ENCODE measurements at regions not wholly inside any gene's neighbourhood (a gene's known extent, or its start where the extent isn't known, plus 50 kb on each side); places are given as distances from the start of the nearest gene placed in this dataset.

- no peaks in the 10 kb centered on the region for H3K9me3 Mint-ChIP-seq (ENCODE audit: insufficient read depth)
- H3K4me1 Mint-ChIP-seq (ENCODE audit: low read depth) = no peaks in the 10 kb centered on the region
- H3K36me3 Mint-ChIP-seq (ENCODE audit: low read depth) = no peaks in the 10 kb centered on the region
- ChIA-PET POLR2A (no interaction called here), CTCF (no interaction called here)
- H3K27me3 Mint-ChIP-seq (ENCODE audit: low read depth) = peaks cover 2% of the 10 kb centered on the region
- ATAC-seq = no peak
- no peak overlapping the region for H3K4me3 Mint-ChIP-seq
- H3K27ac Mint-ChIP-seq = no peak overlapping the region
- DNase-seq = no peak
These were observed 616.6 kb downstream of the CCER1 start for GRCh38 chr12:90338365-90338764.

GRCh38 chr12:90337018-90337417 lies 618.0 kb downstream of the CCER1 start:
- Mint-ChIP-seq H3K9me3 (ENCODE audit: insufficient read depth) (no peaks in the 10 kb centered on the region), H3K4me1 (ENCODE audit: low read depth) (no peaks in the 10 kb centered on the region), H3K4me3 (no peak overlapping the region), H3K27me3 (ENCODE audit: low read depth) (peaks cover 2% of the 10 kb centered on the region), H3K36me3 (ENCODE audit: low read depth) (no peaks in the 10 kb centered on the region), H3K27ac (no peak overlapping the region)
- ChIA-PET CTCF (no interaction called here), POLR2A (no interaction called here)
- no peak for ATAC-seq
- no peak for DNase-seq

- DNase-seq (no peak), ATAC-seq (no peak)
These were observed 619.4 kb downstream of the CCER1 start for GRCh38 chr12:90335566-90335965.

GRCh38 chr12:90333939-90334338 lies 621.0 kb downstream of the CCER1 start:
- Mint-ChIP-seq H3K27ac (no peak overlapping the region), H3K27me3 (ENCODE audit: low read depth) (peaks cover 2% of the 10 kb centered on the region), H3K36me3 (ENCODE audit: low read depth) (no peaks in the 10 kb centered on the region), H3K9me3 (ENCODE audit: insufficient read depth) (no peaks in the 10 kb centered on the region), H3K4me3 (no peak overlapping the region), H3K4me1 (ENCODE audit: low read depth) (no peaks in the 10 kb centered on the region)
- DNase-seq = no peak
- POLR2A ChIA-PET = no interaction called here
- no peak for ATAC-seq
- CTCF ChIA-PET = no interaction called here

More at GRCh38 chr12:90335566-90335965, 619.4 kb downstream of the CCER1 start:
- Mint-ChIP-seq H3K27ac (no peak overlapping the region), H3K4me3 (no peak overlapping the region), H3K4me1 (ENCODE audit: low read depth) (no peaks in the 10 kb centered on the region), H3K9me3 (ENCODE audit: insufficient read depth) (no peaks in the 10 kb centered on the region), H3K36me3 (ENCODE audit: low read depth) (no peaks in the 10 kb centered on the region), H3K27me3 (ENCODE audit: low read depth) (peaks cover 2% of the 10 kb centered on the region)
- CTCF ChIA-PET = no interaction called here
- POLR2A ChIA-PET = no interaction called here

GRCh38 chr12:90333424-90333823 lies 621.6 kb downstream of the CCER1 start:
- H3K4me1 Mint-ChIP-seq (ENCODE audit: low read depth) = no peaks in the 10 kb centered on the region
- H3K27me3 Mint-ChIP-seq (ENCODE audit: low read depth) = no peaks in the 10 kb centered on the region
- H3K9me3 Mint-ChIP-seq (ENCODE audit: insufficient read depth) = no peaks in the 10 kb centered on the region
- CTCF ChIA-PET = no interaction called here
- no peaks in the 10 kb centered on the region for H3K36me3 Mint-ChIP-seq (ENCODE audit: low read depth)
- ATAC-seq (no peak), DNase-seq (no peak)
- H3K27ac Mint-ChIP-seq = no peak overlapping the region
- H3K4me3 Mint-ChIP-seq = no peak overlapping the region
- POLR2A ChIA-PET = no interaction called here

- no peaks in the 10 kb centered on the region for H3K9me3 Mint-ChIP-seq (ENCODE audit: insufficient read depth)
- H3K27ac Mint-ChIP-seq = no peak overlapping the region
- H3K4me1 Mint-ChIP-seq (ENCODE audit: low read depth) = no peaks in the 10 kb centered on the region
- no peak for DNase-seq
- CTCF ChIA-PET = no interaction called here
- no peak overlapping the region for H3K4me3 Mint-ChIP-seq
- no peaks in the 10 kb centered on the region for H3K36me3 Mint-ChIP-seq (ENCODE audit: low read depth)
- POLR2A ChIA-PET = no interaction called here
- ATAC-seq = no peak
- no peaks in the 10 kb centered on the region for H3K27me3 Mint-ChIP-seq (ENCODE audit: low read depth)
These were observed 623.2 kb downstream of the CCER1 start for GRCh38 chr12:90331821-90332220.

- Mint-ChIP-seq H3K27ac (no peak overlapping the region), H3K27me3 (ENCODE audit: low read depth) (no peaks in the 10 kb centered on the region), H3K4me3 (no peak overlapping the region), H3K9me3 (ENCODE audit: insufficient read depth) (no peaks in the 10 kb centered on the region), H3K36me3 (ENCODE audit: low read depth) (no peaks in the 10 kb centered on the region), H3K4me1 (ENCODE audit: low read depth) (no peaks in the 10 kb centered on the region)
- POLR2A ChIA-PET = no interaction called here
- CTCF ChIA-PET = no interaction called here
- no peak for DNase-seq
- no peak for ATAC-seq
These were observed 622.6 kb upstream of the ATP2B1 start for GRCh38 chr12:90331262-90331661.

GRCh38 chr12:90327793-90328743 lies 619.4 kb upstream of the ATP2B1 start:
- no peaks in the 10 kb centered on the region for H3K36me3 Mint-ChIP-seq (ENCODE audit: low read depth)
- ChIA-PET CTCF (no interaction called here), POLR2A (no interaction called here)
- H3K4me3 Mint-ChIP-seq = no peak overlapping the region
- DNase-seq (no peak), ATAC-seq (no peak)
- no peaks in the 10 kb centered on the region for H3K4me1 Mint-ChIP-seq (ENCODE audit: low read depth)
- no peak overlapping the region for H3K27ac Mint-ChIP-seq
- no peaks in the 10 kb centered on the region for H3K9me3 Mint-ChIP-seq (ENCODE audit: insufficient read depth)
- H3K27me3 Mint-ChIP-seq (ENCODE audit: low read depth) = no peaks in the 10 kb centered on the region

GRCh38 chr12:90323217-90323616 lies 614.6 kb upstream of the ATP2B1 start:
- H3K27ac Mint-ChIP-seq = no peak overlapping the region

GRCh38 chr12:90322006-90322405 lies 613.4 kb upstream of the ATP2B1 start:
- CTCF ChIA-PET = no interaction called here
- Mint-ChIP-seq H3K27ac (no peak overlapping the region), H3K9me3 (ENCODE audit: insufficient read depth) (no peaks in the 10 kb centered on the region), H3K36me3 (ENCODE audit: low read depth) (no peaks in the 10 kb centered on the region), H3K4me1 (ENCODE audit: low read depth) (no peaks in the 10 kb centered on the region), H3K27me3 (ENCODE audit: low read depth) (peaks cover 2% of the 10 kb centered on the region), H3K4me3 (no peak overlapping the region)
- POLR2A ChIA-PET = no interaction called here
- ATAC-seq (no peak), DNase-seq (no peak)

More at GRCh38 chr12:90323217-90323616, 614.6 kb upstream of the ATP2B1 start:
- DNase-seq (no peak), ATAC-seq (no peak)
- no peaks in the 10 kb centered on the region for H3K9me3 Mint-ChIP-seq (ENCODE audit: insufficient read depth)
- no peaks in the 10 kb centered on the region for H3K4me1 Mint-ChIP-seq (ENCODE audit: low read depth)
- no peak overlapping the region for H3K4me3 Mint-ChIP-seq
- H3K36me3 Mint-ChIP-seq (ENCODE audit: low read depth) = no peaks in the 10 kb centered on the region
- CTCF ChIA-PET = no interaction called here
- POLR2A ChIA-PET = no interaction called here
- H3K27me3 Mint-ChIP-seq (ENCODE audit: low read depth) = peaks cover 2% of the 10 kb centered on the region

GRCh38 chr12:90321369-90321768 lies 612.7 kb upstream of the ATP2B1 start:
- ATAC-seq (no peak), DNase-seq (no peak)
- Mint-ChIP-seq H3K4me3 (no peak overlapping the region), H3K4me1 (ENCODE audit: low read depth) (no peaks in the 10 kb centered on the region), H3K9me3 (ENCODE audit: insufficient read depth) (no peaks in the 10 kb centered on the region), H3K27me3 (ENCODE audit: low read depth) (peaks cover 3% of the 10 kb centered on the region), H3K27ac (no peak overlapping the region), H3K36me3 (ENCODE audit: low read depth) (no peaks in the 10 kb centered on the region)
- POLR2A ChIA-PET = no interaction called here
- CTCF ChIA-PET = no interaction called here

GRCh38 chr12:90311561-90311960 lies 602.9 kb upstream of the ATP2B1 start:
- peaks cover 5% of the 10 kb centered on the region for H3K27me3 Mint-ChIP-seq (ENCODE audit: low read depth)
- ChIA-PET CTCF (no interaction called here), POLR2A (no interaction called here)
- H3K9me3 Mint-ChIP-seq (ENCODE audit: insufficient read depth) = no peaks in the 10 kb centered on the region
- no peak for ATAC-seq
- H3K36me3 Mint-ChIP-seq (ENCODE audit: low read depth) = no peaks in the 10 kb centered on the region
- no peak overlapping the region for H3K27ac Mint-ChIP-seq
- DNase-seq = no peak
- no peak overlapping the region for H3K4me3 Mint-ChIP-seq
- H3K4me1 Mint-ChIP-seq (ENCODE audit: low read depth) = no peaks in the 10 kb centered on the region

GRCh38 chr12:90305379-90305778 lies 596.7 kb upstream of the ATP2B1 start:
- DNase-seq = no peak
- no peak for ATAC-seq
- H3K36me3 Mint-ChIP-seq (ENCODE audit: low read depth) = no peaks in the 10 kb centered on the region
- no peak overlapping the region for H3K4me3 Mint-ChIP-seq
- CTCF ChIA-PET = no interaction called here
- H3K9me3 Mint-ChIP-seq (ENCODE audit: insufficient read depth) = no peaks in the 10 kb centered on the region
- no peaks in the 10 kb centered on the region for H3K4me1 Mint-ChIP-seq (ENCODE audit: low read depth)
- H3K27me3 Mint-ChIP-seq (ENCODE audit: low read depth) = peaks cover 8% of the 10 kb centered on the region
- H3K27ac Mint-ChIP-seq = no peak overlapping the region
- POLR2A ChIA-PET = no interaction called here
